ENCODE measurements at regions not wholly inside any gene's neighbourhood (a gene's known extent, or its start where the extent isn't known, plus 50 kb on each side); places are given as distances from the start of the nearest gene placed in this dataset.

DNA sequence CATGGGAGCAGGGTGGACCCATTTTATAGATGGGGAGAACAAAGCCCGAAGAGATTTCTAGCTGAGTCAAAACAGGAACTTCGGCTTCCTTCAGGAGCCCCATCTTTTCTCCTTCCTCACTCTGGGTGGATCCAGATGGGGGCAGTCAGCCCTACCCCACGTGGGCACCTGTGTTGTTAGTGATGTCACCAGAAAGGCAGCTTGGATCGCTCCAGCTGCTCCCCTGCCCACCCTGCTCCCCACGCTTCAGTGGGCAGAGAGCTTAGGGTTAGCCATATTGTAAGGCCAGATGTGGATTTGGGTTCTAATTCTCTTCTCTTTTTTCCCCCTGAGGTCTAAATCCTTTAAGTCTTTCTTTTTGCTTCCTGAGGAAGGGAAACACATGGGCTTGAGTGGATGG, 132.3 kb upstream of the PJA1 start:
- no peak for TF ChIP-seq CTCF (IDR thresholded peaks at IDR 0.05; ENCODE audit: low read depth, low read length)
- no peak overlapping the region for H3K4me3 ChIP-seq (ENCODE audit: low read depth, low read length)

DNA sequence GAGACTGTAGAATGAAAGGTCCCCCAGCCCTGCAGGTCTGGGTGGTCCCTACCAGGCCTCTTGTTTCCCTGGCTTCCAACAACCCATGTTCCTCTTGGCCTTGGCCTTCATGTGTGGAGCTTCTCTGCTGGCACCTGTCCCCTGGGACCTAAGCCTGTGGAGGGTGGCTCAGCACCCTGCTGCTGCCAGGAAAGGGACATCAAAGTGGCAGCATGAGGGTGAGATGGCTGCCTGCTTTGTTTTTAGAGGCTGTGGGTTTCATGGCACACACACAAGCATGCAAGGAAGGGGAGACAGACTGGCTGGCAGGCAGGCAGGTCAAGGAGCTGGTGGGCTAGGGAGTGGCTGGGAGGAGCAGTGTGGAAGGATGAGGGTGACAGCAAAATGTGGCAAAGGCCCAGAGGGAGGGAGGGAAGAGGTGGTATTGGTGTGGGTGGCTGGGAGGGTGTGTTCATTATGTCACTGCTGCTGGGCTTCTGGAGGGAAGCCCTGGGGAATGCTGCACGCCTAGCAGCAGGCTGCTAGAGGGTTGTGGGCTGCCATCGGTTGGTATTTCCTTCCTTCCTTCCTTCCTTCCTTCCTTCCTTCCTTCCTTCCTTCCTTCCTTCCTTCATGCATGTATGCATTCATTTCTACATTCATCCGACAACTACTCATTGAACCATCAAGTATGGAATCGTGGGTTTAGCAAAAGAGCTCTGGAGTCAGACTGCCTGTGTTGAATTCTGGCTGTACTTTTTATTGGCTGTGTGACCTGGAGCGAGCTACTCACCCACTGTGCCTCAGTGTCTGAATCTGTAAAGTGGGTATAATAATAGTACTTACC, 128.7 kb upstream of the PJA1 start:
- H3K4me3 ChIP-seq (ENCODE audit: low read depth, low read length), result no peak overlapping the region
- TF ChIP-seq CTCF (IDR thresholded peaks at IDR 0.05; ENCODE audit: low read depth, low read length), result no peak

DNA sequence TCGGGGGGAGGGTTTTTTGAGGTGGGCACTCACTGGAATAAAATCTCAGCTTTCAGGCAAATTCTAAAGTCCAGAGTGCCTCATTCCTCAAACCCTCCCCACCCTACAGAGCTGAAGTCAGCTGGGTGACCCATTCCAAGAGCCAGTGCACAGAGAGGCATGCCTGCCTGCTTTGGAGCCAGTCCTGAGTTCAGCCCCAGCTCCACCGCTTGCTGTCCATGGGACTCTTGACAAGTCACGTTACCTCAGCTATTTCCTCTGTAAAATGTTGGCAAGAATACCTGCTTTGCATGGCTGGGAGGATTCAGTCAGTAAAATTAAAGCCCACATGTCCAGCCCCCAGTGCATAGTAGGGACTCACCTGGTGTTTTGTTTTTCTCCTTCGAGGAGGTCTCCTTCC, 125.9 kb upstream of the PJA1 start:
- no peak overlapping the region for H3K4me3 ChIP-seq (ENCODE audit: low read depth, low read length)
- no peak for TF ChIP-seq CTCF (IDR thresholded peaks at IDR 0.05; ENCODE audit: low read depth, low read length)

DNA sequence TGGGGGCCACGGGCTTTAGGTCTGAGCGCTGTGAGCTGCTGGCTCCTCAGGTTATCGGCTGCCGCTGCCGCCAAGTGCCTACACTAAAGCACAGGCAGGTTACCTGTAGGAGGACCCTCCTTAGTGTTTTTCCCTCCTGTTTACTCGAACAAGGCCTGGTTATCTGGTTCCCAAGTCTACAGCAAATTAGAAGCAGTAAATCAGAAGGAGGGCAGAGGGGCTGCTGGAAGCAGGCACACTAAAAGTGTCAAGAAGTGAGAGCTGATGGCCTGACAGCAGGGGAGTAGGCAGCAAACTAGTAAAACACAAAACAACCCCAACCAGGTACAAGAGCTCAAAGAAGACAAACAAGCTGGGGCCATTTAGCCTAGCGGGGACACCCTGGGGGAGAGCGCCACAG, 125.0 kb upstream of the PJA1 start:
- no peak for TF ChIP-seq CTCF (IDR thresholded peaks at IDR 0.05; ENCODE audit: low read depth, low read length)
- no peak overlapping the region for H3K4me3 ChIP-seq (ENCODE audit: low read depth, low read length)

DNA sequence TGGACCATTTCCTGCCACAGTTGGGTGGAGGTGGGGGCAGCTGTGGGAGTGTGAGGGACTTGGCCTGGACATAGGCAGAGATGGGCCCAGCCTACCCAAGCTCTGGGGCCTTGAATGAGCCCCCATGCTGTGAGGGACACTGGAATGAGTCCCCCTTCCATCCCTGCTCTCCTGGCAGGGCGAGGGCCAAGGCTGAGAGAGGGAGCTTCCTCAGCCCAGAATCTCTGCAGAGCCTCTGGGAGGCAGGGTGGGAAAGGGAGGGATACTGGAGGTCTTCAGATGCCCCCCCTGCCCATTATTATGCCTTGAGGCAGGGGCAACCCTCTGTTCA, 124.5 kb upstream of the PJA1 start:
- no peak for TF ChIP-seq CTCF (IDR thresholded peaks at IDR 0.05; ENCODE audit: low read depth, low read length)
- no peak overlapping the region for H3K4me3 ChIP-seq (ENCODE audit: low read depth, low read length)

GRCh38 chrX:69289046-69289792, 124.0 kb upstream of the PJA1 start:
- H3K4me3 ChIP-seq (ENCODE audit: low read depth, low read length), result no peak overlapping the region
- TF ChIP-seq CTCF (IDR thresholded peaks at IDR 0.05; ENCODE audit: low read depth, low read length), result no peak

- no peak for TF ChIP-seq CTCF (IDR thresholded peaks at IDR 0.05; ENCODE audit: low read depth, low read length)
- no peak overlapping the region for H3K4me3 ChIP-seq (ENCODE audit: low read depth, low read length)
Observed at GRCh38 chrX:69287095-69287494, 121.8 kb upstream of the PJA1 start.
